ENCODE measurements at regions not wholly inside any gene's neighbourhood (a gene's known extent, or its start where the extent isn't known, plus 50 kb on each side); places are given as distances from the start of the nearest gene placed in this dataset.

DNA sequence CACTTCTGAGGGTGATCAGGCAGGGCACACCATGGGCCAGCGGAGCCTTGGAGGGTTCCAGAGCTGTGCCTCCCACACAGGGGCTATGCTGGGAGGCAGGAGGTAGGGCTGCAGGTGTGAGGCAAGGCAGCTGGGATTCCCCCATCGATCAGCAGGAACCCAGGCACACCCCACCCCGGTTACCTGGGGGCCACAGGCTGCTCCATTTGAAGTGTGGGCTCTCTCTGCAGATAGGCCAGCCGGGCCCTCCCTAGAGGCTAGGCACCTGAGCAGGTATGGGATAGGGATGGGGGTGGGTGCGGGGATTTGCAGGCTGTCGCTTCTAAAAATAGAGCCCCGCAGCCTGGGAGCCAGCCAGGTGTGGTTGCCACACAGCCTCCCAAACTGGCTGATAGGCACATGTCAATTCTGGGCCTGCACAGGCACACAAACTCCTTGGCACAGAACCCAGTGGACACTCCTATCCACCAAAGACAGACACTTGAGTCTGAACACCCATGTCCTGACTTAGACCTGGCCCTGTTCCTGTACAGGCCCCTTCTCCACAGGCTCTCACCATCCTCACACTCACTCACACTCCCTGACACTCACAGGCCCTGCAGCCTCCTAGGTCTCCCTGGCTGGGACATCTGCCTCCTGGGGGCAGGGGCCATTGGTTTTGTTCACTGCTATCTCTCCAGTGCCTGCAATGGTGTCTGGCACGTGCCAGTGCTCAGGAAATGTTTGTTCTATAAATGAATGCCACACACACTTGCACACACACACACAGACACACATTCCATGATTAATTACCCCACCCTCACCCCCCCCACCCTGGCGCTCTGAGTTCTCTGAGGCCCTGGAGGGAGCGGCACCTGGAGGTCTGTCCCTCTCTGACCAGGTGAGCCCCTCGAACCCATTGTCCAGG is 73.4 kb downstream of the ZFP36L2 start:
- in situ Hi-C loops (cut with MboI; ENCODE audit: low pct_ligation_motif_present in 1 of 4, low pct_unique_long_range_greater_than_20kb in 1 of 4, low sequenced_read_pairs in 3 of 4) (no loop called here), intact Hi-C loops (cut with DNase I; ENCODE audit: low total_unique reads) (no loop called here)
- 65% methylated on average over 9 of the region's 11 CpGs; no CpG with 5 or more reads in 1 of the 2 donors for WGBS, 2 donors (ENCODE audit: low coverage in 1 of 2)
- no peak for DNase-seq
- Histone ChIP-seq H3K4me3 (no peak overlapping the region), H3K27me3 (no peaks in the 10 kb centered on the region), H3K9me3 (no peaks in the 10 kb centered on the region), H3K36me3 (no peaks in the 10 kb centered on the region), H3K27ac (no peak overlapping the region), H3K4me1 (peaks cover 8 to 25% (median 21%) of the 10 kb centered on the region in 4 donors)
- TF ChIP-seq, protein P1, sequence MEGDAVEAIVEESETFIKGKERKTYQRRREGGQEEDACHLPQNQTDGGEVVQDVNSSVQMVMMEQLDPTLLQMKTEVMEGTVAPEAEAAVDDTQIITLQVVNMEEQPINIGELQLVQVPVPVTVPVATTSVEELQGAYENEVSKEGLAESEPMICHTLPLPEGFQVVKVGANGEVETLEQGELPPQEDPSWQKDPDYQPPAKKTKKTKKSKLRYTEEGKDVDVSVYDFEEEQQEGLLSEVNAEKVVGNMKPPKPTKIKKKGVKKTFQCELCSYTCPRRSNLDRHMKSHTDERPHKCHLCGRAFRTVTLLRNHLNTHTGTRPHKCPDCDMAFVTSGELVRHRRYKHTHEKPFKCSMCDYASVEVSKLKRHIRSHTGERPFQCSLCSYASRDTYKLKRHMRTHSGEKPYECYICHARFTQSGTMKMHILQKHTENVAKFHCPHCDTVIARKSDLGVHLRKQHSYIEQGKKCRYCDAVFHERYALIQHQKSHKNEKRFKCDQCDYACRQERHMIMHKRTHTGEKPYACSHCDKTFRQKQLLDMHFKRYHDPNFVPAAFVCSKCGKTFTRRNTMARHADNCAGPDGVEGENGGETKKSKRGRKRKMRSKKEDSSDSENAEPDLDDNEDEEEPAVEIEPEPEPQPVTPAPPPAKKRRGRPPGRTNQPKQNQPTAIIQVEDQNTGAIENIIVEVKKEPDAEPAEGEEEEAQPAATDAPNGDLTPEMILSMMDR (IDR thresholded peaks at IDR 0.05): no peak
- no peak for TF ChIP-seq EP300 (IDR thresholded peaks at IDR 0.05; ENCODE audit: low read depth)
- TF ChIP-seq POLR2A (IDR thresholded peaks at IDR 0.05): no peak
- TF ChIP-seq POLR2AphosphoS5 (IDR thresholded peaks at IDR 0.05): no peak

DNA sequence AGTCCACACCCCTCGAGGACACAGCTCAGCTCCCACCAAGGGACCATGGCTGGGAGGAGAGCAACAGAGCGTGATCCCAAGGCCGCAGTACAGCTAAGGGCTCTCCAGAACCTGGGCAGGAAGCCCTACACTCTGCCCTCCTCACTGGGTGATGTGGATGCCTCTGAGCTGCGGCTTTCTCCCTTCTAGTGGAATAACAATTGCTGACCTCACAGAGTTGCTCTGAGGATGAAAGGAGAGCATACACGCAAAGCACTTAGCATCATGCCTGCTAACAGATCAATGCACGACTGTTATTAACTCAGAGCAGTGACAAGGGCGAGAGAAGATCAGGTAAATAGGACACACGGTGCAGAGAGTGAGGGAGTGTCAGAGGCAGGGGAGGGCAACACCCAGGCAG is 74.2 kb downstream of the ZFP36L2 start:
- Histone ChIP-seq H3K36me3 (no peaks in the 10 kb centered on the region), H3K4me1 (peaks cover under 1 to 17% (median 13%) of the 10 kb centered on the region in 4 donors), H3K27ac (no peak overlapping the region), H3K27me3 (no peaks in the 10 kb centered on the region), H3K9me3 (no peaks in the 10 kb centered on the region), H3K4me3 (no peak overlapping the region)
- no peak for TF ChIP-seq EP300 (IDR thresholded peaks at IDR 0.05; ENCODE audit: low read depth)
- TF ChIP-seq POLR2AphosphoS5 (IDR thresholded peaks at IDR 0.05): no peak
- no peak for TF ChIP-seq POLR2A (IDR thresholded peaks at IDR 0.05)
- TF ChIP-seq, protein P1 (IDR thresholded peaks at IDR 0.05): no peak
- in situ Hi-C loops (cut with MboI; ENCODE audit: low pct_ligation_motif_present in 1 of 4, low pct_unique_long_range_greater_than_20kb in 1 of 4, low sequenced_read_pairs in 3 of 4): no loop called here
- intact Hi-C loops (cut with DNase I; ENCODE audit: low total_unique reads): no loop called here
- WGBS, 2 donors (ENCODE audit: low coverage in 1 of 2): 71 to 85% methylated on average over 4 to 8 of the region's 8 CpGs
- DNase-seq: no peak

DNA sequence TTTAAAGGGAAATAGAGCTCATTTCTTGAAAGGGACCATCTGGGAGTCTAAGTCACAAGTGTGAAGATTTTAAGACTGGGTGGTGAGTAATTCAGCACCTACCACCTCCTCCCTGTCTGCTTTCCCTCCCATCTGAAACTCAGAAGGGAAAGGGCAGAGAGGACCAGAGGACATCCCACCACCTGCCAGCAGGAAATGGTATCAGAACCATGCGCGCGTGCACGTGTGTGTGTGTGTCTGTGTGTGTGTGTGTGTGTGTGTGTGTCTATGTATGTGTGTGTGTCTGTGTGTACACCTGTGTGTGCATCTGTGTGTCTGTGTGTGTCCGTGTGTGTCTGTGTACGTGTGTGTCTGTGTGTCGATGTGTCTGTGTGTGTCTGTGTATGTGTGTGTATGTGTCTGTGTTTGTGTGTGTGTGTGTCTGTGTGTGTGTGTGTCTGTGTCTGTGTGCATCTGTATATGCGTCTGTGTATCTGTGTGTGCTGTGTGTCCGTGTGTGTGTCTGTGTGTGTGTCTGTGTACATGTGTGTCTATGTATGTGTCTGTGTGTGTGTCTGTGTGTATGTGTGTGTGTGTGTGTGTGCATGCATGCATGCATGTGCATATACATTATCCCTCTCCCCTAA is 76.8 kb downstream of the ZFP36L2 start:
- TF ChIP-seq, protein P1 (IDR thresholded peaks at IDR 0.05): no peak
- TF ChIP-seq POLR2A (IDR thresholded peaks at IDR 0.05) (no peak), EP300 (IDR thresholded peaks at IDR 0.05; ENCODE audit: low read depth) (no peak), POLR2AphosphoS5 (IDR thresholded peaks at IDR 0.05) (no peak)
- Histone ChIP-seq H3K9me3 (no peaks in the 10 kb centered on the region), H3K27ac (no peak overlapping the region), H3K27me3 (no peaks in the 10 kb centered on the region), H3K4me1 (peaks cover 0 to 13% (median 5%) of the 10 kb centered on the region in 4 donors), H3K36me3 (no peaks in the 10 kb centered on the region), H3K4me3 (no peak overlapping the region)
- WGBS, 2 donors (ENCODE audit: low coverage in 1 of 2): 86% methylated on average over 9 of the region's 9 CpGs; no CpG with 5 or more reads in 1 of the 2 donors
- DNase-seq: no peak
- intact Hi-C loops (cut with DNase I; ENCODE audit: low total_unique reads): no loop called here
- in situ Hi-C loops (cut with MboI; ENCODE audit: low pct_ligation_motif_present in 1 of 4, low pct_unique_long_range_greater_than_20kb in 1 of 4, low sequenced_read_pairs in 3 of 4): no loop called here

DNA sequence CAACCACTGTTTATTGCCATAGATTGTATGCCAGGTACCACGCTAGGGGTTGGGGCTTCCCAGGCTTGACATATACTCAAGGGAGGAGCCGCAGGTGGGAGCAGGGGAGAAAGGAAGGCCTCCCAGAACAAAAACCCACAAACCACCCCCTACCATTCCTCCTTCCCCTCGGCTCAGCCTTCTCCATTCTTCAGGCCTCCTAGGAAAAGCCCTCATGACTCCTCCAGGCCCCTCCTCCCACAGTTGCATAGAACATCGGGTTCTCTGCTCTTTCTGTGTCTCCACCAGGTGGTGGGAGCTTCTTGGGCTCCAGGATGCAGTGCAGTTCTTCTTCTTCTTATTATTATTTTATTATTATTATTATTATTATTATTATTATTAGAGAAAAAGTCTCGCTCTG is 80.3 kb downstream of the ZFP36L2 start:
- Histone ChIP-seq H3K27ac (no peak overlapping the region), H3K4me3 (no peak overlapping the region), H3K9me3 (no peaks in the 10 kb centered on the region), H3K27me3 (no peaks in the 10 kb centered on the region), H3K4me1 (peaks cover 0 to 10% (median 3%) of the 10 kb centered on the region in 4 donors), H3K36me3 (no peaks in the 10 kb centered on the region)
- DNase-seq: no peak
- in situ Hi-C loops (cut with MboI; ENCODE audit: low pct_ligation_motif_present in 1 of 4, low pct_unique_long_range_greater_than_20kb in 1 of 4, low sequenced_read_pairs in 3 of 4) (no loop called here), intact Hi-C loops (cut with DNase I; ENCODE audit: low total_unique reads) (no loop called here)
- WGBS, 2 donors (ENCODE audit: low coverage in 1 of 2): 75 to 80% methylated on average over 2 to 5 of the region's 5 CpGs
- TF ChIP-seq EP300 (IDR thresholded peaks at IDR 0.05; ENCODE audit: low read depth) (no peak), POLR2A (IDR thresholded peaks at IDR 0.05) (no peak), POLR2AphosphoS5 (IDR thresholded peaks at IDR 0.05) (no peak)
- TF ChIP-seq, protein P1 (IDR thresholded peaks at IDR 0.05): no peak

Measured in transverse colon (tissue), 4 donors.